Stimulated activated CD4-positive, alpha-beta T cell treated with anti-CD3 and anti-CD28 coated beads, Interleukin-2, amount 100 ng/mL, for 48 hours (primary cell): ENCODE measurements at regions not wholly inside any gene's neighbourhood (a gene's known extent, or its start where the extent isn't known, plus 50 kb on each side); places are given as distances from the start of the nearest gene placed in this dataset.
"Not testable (repeated sequence)": the region's sequence is repeated elsewhere in the genome, so short reads cannot be mapped to it uniquely, and the experiment has no call there.

Experiments
- DNase-seq, 2 donors: peaks; one replicate each; pipeline ENCODE4 v3.0.0-alpha.2; 2020

DNA sequence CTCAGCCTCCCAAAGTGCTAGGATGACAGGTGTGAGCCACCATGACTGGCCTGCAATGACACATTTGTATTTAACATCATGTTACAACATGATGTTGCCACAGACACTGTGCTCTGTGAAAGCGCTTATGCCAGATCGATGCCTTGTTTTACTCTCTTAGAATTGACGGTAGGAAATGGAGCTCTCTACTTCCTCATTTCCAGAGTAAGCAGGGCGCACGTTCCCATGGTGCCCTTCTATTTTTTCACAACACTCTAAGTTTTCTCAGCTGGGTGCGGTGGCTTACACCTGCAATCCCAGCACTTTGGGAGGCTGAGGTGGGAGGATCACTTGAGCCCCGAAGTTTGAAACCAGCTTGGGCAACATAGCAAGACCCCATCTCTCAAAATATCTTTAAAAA, 60.7 kb upstream of the DHRSX start:
- DNase-seq, result no peak

DNA sequence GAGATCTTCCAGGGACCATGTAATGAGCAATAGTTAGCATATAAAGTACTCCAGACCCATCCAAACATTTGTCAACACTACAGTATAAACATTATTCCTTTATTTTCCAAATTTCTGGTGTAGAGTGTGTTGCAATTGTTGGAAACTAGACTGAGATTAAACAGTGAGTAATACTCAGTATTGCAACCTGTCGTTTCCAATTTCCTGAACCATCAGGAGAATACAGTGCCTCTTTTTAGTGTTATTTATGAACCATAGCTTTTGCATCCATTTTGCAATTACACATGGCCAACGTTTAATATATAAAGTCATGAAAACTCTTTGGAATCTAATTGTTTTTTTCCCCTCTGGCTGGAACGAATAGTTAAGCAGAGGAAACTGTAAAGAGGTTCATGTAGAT, 58.3 kb upstream of the DHRSX start:
- no peak for DNase-seq

- DNase-seq, result no peak
Observed at GRCh38 chrX:2554891-2555290, 54.1 kb upstream of the DHRSX start.

GRCh38 chrX:2554066-2554465, 53.3 kb upstream of the DHRSX start:
- not testable (repeated sequence) for DNase-seq

- no peak for DNase-seq
Observed at GRCh38 chrX:2552621-2553201, 51.9 kb upstream of the DHRSX start.

- DNase-seq, result no peak
Observed at GRCh38 chrX:2550328-2551020, 49.7 kb upstream of the DHRSX start.
